ENCODE measurements at regions not wholly inside any gene's neighbourhood (a gene's known extent, or its start where the extent isn't known, plus 50 kb on each side); places are given as distances from the start of the nearest gene placed in this dataset.

DNA sequence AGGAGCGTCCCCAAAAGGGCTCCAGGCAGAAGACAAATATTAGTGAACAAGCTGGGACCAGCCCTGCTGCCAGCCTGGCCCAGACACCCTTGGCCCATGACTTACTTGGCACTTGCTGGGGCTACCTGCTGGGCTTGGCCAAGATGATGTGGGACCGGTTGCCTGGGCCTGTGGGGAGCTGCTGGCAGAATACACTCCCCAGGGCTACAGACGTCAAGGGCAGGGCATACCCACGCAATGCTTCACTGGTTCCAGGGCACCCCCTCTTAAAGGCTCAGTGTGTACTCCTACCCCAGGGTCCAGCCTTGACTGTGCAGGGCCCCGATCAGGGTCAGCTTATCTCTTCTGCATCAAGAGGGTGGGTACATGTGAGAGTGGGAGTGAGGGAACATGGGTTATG is 106.5 kb upstream of the SLC2A1 start:
- TF ChIP-seq, protein P1, sequence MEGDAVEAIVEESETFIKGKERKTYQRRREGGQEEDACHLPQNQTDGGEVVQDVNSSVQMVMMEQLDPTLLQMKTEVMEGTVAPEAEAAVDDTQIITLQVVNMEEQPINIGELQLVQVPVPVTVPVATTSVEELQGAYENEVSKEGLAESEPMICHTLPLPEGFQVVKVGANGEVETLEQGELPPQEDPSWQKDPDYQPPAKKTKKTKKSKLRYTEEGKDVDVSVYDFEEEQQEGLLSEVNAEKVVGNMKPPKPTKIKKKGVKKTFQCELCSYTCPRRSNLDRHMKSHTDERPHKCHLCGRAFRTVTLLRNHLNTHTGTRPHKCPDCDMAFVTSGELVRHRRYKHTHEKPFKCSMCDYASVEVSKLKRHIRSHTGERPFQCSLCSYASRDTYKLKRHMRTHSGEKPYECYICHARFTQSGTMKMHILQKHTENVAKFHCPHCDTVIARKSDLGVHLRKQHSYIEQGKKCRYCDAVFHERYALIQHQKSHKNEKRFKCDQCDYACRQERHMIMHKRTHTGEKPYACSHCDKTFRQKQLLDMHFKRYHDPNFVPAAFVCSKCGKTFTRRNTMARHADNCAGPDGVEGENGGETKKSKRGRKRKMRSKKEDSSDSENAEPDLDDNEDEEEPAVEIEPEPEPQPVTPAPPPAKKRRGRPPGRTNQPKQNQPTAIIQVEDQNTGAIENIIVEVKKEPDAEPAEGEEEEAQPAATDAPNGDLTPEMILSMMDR (IDR thresholded peaks at IDR 0.05; ENCODE audit: borderline replicate concordance, insufficient read depth, low read depth, low read length): no peak
- H3K4me3 ChIP-seq (ENCODE audit: low read depth, low read length): no peak overlapping the region

DNA sequence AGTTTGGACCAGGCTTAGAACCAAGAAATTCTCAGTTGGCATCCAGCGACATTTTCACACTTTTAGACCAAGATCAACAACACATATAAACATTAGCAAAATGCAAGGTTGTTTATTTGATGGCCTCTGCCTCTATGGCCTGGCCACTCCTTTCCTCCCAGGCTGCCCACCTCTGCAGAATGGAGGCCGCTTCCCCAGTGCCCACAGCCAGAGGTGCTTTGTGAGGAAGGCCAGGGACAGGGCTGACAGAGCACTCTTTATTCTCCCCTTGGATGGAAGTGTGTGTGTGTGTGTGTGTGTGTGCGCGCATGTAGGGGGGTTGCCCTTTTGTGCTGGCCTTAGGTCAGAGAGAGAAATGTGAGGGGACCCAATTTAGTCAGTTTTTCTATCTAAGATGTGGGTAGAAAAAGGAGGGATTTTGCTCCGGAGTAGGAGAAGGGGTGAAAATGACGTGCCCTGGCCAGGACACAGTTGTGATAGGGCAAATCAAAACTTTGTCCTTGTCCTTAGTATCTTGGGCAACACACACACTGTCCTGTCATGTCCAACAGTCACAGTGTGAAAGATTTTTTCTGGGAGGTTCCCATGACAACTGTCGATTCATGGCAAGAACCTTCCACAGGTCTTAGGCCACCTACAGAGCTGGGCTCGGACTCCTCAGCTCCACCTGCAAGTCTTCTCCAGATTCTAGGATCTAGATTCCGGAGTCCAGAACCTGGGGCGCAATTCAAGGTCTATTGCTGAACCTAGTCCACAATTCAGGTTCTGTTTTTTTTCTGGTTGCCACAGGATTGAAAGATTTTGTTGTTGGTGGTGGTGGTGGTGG is 104.9 kb upstream of the SLC2A1 start:
- TF ChIP-seq, protein P1 (IDR thresholded peaks at IDR 0.05; ENCODE audit: borderline replicate concordance, insufficient read depth, low read depth, low read length): no peak
- no peak overlapping the region for H3K4me3 ChIP-seq (ENCODE audit: low read depth, low read length)

DNA sequence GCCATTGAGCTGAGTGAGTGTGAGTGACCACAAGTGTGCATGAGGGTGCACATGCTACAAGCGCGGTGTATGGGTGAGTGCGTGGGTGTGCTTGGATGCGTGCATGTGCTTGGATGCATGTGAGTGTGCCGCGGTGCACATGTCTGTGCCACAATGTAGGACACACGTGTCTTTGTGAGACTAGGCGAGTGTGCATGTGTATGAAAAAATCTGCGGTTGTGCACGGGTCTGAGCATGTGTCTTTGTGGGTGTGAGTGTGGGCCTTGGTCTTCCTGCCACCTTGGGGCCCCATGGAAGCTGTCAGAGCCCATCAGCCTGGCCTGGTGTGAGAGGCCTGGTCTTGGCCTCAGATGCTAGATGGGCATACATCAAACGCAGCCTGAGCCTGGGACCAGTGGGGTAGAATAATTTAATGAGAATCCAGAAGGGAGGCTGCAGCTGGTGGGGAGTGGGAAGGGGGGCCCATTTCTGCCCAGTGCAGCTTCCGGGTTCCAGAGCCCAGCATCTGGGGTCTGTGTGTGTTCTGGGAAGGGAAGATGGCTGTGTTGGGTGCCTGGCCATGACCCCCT is 103.9 kb upstream of the SLC2A1 start:
- TF ChIP-seq, protein P1 (IDR thresholded peaks at IDR 0.05; ENCODE audit: borderline replicate concordance, insufficient read depth, low read depth, low read length): no peak

DNA sequence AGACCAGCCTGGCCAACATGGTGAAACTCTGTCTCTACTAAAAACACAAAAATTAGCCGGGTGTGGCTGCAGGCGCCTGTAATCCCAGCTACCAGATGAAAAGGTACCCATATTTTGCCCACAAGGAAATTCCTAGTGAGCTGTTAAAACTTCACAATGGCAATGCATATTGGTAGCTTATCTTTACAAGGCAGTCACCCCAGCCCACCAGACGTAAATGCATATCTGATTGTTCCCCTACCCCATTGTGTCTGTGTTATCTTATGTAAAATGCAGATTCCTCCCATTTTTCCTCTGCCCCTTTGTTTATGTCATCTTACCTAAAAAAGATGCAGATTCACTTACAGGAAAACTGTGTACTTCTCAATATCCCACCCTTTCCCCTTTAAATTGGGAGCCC is 103.1 kb upstream of the SLC2A1 start:
- TF ChIP-seq, protein P1 (IDR thresholded peaks at IDR 0.05; ENCODE audit: borderline replicate concordance, insufficient read depth, low read depth, low read length): no peak

More for the DNA sequence above, 103.9 kb upstream of the SLC2A1 start:
- H3K4me3 ChIP-seq (ENCODE audit: low read depth, low read length): no peak overlapping the region

DNA sequence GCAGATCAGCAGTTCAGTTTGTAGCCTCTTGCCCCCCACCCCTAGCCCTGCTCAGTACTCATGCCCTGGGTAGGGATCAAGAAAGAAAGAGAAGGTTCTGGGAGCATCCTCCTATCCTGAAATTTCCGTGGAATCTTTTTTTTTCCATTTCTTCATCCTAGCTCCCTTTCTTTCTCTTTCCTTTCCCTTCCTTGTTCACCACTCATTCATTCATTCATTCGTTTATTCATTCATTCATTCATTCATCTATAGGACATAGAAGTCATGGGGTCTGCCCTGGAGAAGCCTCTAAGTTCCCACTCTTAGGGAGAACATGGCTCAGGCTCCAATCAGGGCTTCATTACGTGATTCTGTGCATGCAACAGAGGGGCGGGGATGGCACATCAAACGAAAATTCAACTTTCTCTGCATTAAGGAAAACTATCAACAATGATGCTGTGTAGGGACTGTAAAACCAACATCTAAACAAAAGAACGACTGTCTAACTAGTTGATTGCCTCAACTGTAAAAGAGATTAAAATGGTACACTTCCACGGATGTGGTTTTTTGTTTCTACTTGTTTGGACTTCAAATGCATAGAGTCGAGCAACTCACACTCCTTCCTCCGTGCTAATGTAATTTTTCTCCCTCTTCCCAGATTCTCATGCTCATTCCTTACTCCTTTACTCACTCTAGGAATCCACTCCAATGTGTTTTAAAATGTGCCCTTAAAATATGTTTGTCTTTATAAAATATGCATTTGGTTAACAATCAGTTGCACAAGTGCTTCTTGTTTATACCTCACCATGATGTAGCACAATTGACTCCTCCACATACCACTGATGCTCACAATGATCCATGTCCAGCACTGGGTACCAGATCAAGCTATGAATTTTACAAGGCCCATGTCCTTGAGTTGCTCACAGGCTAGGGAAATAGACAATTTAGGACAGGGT is 101.2 kb upstream of the SLC2A1 start:
- no peak overlapping the region for H3K4me3 ChIP-seq (ENCODE audit: low read depth, low read length)
- TF ChIP-seq, protein P1 (IDR thresholded peaks at IDR 0.05; ENCODE audit: borderline replicate concordance, insufficient read depth, low read depth, low read length): no peak

More for the DNA sequence above, 103.1 kb upstream of the SLC2A1 start:
- no peak overlapping the region for H3K4me3 ChIP-seq (ENCODE audit: low read depth, low read length)

DNA sequence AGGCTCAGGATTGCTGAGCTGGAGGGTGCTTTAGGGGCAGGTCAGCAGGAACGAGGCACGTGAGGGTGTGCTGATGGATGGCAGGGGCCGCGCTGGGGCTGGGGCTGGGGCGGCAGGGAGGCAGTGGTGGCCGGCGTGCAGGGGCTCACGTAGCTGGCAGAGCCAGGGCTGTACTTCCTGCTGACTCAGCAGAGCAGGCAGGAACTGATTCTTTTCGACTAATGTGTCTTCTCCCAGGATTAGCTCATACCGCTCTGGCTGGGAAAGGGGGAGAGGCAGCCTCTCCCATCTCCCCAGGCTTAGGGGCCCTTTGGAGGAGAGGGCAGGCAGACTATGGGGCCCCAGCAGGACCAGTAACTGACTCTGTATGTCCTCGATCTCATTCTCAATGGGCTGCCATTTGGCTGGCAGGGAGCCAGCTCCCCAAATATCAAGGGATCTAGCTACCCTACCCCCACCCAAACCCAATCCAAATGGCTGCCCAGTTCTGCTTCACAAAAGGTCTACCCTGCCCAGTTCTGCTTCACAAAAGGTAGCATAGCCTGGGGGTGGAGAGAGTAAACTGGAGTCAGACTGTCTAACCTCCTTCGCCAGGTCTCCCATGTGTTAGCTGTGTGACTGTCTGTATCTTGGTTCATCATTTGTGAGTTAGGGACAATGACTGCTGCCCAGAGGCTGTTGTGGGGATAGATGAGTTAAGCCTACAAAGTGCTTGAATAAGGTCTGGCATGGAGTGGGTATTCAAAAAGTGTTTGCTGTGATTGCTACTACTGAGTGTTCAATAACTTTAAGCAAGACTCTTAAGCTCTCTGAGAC is 100.1 kb upstream of the SLC2A1 start:
- TF ChIP-seq, protein P1 (IDR thresholded peaks at IDR 0.05; ENCODE audit: borderline replicate concordance, insufficient read depth, low read depth, low read length): no peak
- H3K4me3 ChIP-seq (ENCODE audit: low read depth, low read length): no peak overlapping the region
